H1 (cell line): ENCODE measurements at regions not wholly inside any gene's neighbourhood (a gene's known extent, or its start where the extent isn't known, plus 50 kb on each side); places are given as distances from the start of the nearest gene placed in this dataset.

Source experiments
- CTCF ChIP-seq, 3 experiments: IDR thresholded peaks; 1 replicate in 2 of 3; 2 replicates in 1 of 3; pipeline versions ENCODE4 v1.5.1 to v1.6.1; 2011; ENCODE audit warnings: low read length in 3 of 3, mild to moderate bottlenecking in 3 of 3, inconsistent platforms in 2 of 3, low read depth in 1 of 3, moderate library complexity in 1 of 3; ENCODE audit not compliant: insufficient read depth in 1 of 3; ENCODE audit errors: control extremely low read depth in 1 of 3
- HDAC6 ChIP-seq: IDR thresholded peaks from one replicate; pipeline ENCODE4 v1.7.1; 2012; ENCODE audit warnings: low read depth, mild to moderate bottlenecking, inconsistent platforms, low read length, moderate library complexity
- SP1 ChIP-seq: IDR thresholded peaks from 2 replicates; pipeline ENCODE4 v1.6.1; 2011; ENCODE audit warnings: low read depth, low read length
- TBP ChIP-seq: IDR thresholded peaks from 2 replicates; pipeline ENCODE4 v1.6.1; 2011; ENCODE audit warnings: low read depth, low read length, improper control_type of control experiment
- TF ChIP-seq, protein P1 (sequence below): fragments of 300-600 bp; sonication (generic); IDR thresholded peaks from 2 replicates; pipeline ENCODE4 v1.7.1; 2012; ENCODE audit warnings: low read length, moderate library complexity, mild to moderate bottlenecking, inconsistent platforms; ENCODE audit not compliant: insufficient replicate concordance

GRCh38 chr1:209305221-209305954 is 278.1 kb upstream of the CAMK1G start (continued):
- TF ChIP-seq CTCF (IDR thresholded peaks at IDR 0.05; ENCODE audit: control extremely low read depth in 1 of 3, insufficient read depth in 1 of 3, low read depth in 1 of 3, low read length in 3 of 3) (no peak), TBP (no peak), SP1 (no peak), HDAC6 (no peak)
- TF ChIP-seq, protein P1, sequence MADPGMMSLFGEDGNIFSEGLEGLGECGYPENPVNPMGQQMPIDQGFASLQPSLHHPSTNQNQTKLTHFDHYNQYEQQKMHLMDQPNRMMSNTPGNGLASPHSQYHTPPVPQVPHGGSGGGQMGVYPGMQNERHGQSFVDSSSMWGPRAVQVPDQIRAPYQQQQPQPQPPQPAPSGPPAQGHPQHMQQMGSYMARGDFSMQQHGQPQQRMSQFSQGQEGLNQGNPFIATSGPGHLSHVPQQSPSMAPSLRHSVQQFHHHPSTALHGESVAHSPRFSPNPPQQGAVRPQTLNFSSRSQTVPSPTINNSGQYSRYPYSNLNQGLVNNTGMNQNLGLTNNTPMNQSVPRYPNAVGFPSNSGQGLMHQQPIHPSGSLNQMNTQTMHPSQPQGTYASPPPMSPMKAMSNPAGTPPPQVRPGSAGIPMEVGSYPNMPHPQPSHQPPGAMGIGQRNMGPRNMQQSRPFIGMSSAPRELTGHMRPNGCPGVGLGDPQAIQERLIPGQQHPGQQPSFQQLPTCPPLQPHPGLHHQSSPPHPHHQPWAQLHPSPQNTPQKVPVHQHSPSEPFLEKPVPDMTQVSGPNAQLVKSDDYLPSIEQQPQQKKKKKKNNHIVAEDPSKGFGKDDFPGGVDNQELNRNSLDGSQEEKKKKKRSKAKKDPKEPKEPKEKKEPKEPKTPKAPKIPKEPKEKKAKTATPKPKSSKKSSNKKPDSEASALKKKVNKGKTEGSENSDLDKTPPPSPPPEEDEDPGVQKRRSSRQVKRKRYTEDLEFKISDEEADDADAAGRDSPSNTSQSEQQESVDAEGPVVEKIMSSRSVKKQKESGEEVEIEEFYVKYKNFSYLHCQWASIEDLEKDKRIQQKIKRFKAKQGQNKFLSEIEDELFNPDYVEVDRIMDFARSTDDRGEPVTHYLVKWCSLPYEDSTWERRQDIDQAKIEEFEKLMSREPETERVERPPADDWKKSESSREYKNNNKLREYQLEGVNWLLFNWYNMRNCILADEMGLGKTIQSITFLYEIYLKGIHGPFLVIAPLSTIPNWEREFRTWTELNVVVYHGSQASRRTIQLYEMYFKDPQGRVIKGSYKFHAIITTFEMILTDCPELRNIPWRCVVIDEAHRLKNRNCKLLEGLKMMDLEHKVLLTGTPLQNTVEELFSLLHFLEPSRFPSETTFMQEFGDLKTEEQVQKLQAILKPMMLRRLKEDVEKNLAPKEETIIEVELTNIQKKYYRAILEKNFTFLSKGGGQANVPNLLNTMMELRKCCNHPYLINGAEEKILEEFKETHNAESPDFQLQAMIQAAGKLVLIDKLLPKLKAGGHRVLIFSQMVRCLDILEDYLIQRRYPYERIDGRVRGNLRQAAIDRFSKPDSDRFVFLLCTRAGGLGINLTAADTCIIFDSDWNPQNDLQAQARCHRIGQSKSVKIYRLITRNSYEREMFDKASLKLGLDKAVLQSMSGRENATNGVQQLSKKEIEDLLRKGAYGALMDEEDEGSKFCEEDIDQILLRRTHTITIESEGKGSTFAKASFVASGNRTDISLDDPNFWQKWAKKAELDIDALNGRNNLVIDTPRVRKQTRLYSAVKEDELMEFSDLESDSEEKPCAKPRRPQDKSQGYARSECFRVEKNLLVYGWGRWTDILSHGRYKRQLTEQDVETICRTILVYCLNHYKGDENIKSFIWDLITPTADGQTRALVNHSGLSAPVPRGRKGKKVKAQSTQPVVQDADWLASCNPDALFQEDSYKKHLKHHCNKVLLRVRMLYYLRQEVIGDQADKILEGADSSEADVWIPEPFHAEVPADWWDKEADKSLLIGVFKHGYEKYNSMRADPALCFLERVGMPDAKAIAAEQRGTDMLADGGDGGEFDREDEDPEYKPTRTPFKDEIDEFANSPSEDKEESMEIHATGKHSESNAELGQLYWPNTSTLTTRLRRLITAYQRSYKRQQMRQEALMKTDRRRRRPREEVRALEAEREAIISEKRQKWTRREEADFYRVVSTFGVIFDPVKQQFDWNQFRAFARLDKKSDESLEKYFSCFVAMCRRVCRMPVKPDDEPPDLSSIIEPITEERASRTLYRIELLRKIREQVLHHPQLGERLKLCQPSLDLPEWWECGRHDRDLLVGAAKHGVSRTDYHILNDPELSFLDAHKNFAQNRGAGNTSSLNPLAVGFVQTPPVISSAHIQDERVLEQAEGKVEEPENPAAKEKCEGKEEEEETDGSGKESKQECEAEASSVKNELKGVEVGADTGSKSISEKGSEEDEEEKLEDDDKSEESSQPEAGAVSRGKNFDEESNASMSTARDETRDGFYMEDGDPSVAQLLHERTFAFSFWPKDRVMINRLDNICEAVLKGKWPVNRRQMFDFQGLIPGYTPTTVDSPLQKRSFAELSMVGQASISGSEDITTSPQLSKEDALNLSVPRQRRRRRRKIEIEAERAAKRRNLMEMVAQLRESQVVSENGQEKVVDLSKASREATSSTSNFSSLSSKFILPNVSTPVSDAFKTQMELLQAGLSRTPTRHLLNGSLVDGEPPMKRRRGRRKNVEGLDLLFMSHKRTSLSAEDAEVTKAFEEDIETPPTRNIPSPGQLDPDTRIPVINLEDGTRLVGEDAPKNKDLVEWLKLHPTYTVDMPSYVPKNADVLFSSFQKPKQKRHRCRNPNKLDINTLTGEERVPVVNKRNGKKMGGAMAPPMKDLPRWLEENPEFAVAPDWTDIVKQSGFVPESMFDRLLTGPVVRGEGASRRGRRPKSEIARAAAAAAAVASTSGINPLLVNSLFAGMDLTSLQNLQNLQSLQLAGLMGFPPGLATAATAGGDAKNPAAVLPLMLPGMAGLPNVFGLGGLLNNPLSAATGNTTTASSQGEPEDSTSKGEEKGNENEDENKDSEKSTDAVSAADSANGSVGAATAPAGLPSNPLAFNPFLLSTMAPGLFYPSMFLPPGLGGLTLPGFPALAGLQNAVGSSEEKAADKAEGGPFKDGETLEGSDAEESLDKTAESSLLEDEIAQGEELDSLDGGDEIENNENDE: no peak
